ENCODE measurements at regions not wholly inside any gene's neighbourhood (a gene's known extent, or its start where the extent isn't known, plus 50 kb on each side); places are given as distances from the start of the nearest gene placed in this dataset.

DNA sequence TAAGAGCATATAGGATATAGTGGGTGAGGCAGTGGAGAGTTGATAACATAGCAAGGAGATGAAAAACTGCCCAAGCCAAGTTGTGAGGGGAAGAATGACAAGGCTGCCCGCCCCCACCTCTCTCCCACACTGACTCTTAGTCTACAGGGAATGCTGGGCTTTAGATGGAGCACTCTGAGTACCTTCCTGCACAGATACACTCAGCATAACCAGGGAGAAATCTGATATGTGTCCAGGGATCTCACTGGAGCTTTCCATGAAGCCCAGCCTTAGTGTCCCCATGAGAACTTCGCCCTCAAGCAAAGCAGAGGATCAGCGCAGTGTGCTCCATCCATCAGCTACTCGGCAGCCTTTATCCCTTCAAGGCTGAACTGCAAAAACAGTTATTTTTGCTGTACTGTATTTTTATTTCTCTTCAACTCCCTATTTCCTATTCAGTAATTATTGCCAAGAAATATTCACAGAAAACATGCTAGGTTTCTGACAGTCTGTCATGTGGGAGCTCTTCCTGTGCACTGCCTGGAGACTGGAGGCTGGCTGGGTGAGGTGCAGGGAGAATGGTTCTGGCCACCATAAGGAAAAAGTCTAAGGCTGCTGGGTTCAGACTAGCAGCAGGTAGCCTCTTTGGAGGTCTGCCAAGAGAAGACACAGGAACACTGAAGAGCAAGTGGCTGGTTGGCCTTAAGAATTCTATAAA lies 475.2 kb upstream of the PPP2R3A start:
- DNase-seq, result no peak

DNA sequence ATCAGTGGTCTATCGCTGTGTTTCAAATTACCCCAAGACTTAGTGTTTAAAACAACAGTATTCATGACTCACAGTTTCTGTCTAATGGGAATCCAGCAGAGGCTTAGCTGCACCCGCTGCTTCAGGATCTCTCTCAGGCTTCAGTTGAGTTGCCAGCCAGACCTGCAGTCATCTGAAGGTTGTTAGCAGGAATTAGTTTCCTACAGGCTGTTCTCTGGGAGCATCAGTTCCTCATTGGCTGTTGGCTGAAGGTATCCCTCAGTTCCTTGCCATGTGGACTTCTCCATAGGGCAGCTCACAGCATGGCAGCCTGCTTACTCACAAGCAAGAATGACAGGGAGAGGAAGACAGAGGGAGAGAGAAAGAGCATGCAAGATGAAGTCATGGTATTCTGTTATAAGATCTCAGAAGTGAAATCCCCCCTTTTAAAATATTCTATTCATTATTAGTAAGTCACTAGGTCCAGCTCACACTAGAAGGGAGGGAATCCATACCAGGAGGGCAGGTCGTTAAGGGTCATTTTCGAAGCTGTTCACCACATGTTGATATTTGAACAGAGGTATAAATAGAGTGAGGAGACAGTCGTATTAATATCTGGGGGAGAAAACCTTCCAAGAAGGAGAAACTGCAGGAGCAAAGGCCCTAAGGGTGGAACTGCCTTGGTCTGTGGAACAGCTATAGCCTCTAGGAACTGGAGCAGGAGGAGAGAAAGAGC lies 473.9 kb upstream of the PPP2R3A start:
- no peak for DNase-seq

DNA sequence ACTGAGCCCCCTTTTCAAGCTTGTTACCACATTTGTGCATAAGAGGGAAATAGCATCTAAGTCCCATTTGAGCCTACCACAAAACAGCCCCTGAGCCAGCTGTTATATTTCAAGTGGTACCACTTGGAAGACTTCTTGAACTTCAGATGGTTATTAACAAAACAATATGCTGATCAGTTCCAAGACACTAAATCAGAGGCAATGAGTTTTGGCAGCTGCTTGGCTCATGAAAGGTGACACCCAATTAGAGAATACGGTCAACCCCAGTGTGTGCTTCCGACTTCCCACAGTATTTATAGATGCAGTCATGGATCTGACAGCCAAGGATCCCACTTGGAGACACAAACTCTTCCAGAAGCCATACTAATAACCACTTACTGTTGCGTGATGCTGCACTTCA lies 469.6 kb upstream of the PPP2R3A start:
- DNase-seq, result no peak

DNA sequence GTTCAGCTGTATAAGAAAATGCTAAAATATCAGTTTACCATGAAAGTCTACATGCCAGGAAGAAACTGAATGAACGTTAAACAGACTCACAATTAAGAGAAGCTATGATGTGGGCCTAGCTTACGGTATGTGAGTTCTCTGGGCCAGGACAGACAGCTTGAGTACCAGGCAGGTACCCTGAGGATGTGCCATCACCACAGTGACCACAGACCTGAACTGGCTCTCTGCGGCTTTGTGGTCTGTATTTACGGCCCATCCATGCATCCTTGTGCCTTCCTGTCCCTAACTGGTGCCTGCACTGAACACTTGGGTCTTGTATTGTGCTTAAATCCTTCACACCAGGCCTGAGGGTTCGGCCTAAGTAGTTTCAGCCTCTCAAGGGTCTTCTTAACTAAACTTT lies 467.5 kb upstream of the PPP2R3A start:
- DNase-seq, result no peak

DNA sequence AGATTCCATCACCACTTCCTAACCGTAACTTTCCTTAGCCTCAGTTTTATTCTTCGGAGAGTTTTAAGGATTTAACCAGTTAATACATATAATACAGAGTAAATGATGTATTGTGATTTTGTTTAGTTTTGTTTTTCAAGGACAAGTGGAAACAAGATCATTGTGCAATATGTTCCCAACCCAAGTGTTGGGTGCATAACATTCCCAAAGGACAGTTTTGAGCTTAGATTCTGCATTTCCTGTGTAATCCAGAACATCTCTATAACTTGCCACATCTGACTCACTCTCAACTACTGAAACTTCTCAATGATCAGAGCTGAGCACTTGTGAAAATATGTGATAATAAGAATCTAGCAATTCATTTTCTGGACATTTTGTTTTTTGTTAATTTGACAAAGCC lies 466.1 kb upstream of the PPP2R3A start:
- DNase-seq, result no peak

DNA sequence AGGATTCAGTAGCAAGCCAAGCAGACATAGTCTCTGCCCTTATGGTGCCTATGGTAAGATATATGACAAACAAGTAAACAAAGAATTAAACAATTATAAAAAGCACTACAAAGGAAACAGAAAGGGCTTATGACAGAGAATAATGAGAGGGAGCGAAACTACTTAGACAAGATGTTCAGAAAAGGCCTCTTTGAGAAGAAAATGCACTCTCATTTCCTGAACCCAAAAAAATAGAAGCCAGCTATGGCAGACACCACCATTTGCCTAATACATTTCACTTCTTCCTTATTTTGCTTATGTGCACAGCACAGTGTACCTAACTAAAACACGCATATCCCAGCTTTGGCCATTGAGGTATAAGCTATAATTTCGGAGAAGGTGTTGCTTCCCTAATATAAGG lies 465.5 kb upstream of the PPP2R3A start:
- DNase-seq, result no peak

DNA sequence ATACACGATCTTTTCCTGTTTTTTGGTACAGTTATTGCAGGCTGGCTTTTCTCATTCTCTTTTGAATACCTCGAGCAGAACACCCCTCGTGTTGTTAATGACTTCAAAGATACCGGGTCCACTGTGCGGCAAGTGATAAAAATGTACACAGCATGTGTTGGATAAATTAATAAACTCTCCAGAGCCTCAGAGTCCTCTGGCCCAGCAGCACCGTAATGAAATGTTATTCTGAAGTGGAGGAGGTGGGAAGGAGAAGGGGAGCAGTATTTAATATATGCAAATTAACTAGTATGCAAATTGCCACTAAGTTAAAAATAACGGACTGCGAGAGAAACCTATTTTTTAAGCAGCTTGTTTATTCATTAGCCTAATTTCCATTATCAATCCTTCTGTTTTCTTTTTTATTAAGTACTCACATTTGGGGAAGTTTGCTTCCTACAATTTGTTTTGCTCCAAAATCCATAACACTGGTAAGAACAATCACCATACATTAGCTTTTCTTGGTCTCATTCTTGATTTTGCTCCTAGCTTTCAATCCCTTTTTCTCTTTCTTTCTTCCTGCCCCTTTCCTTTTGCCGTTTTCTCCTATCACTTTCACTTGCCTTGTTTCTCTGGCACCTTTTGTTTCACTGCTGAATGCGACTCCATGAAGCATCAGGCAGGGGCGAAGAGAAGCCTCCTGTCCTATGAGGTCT lies 462.3 kb upstream of the PPP2R3A start:
- no peak for DNase-seq

DNA sequence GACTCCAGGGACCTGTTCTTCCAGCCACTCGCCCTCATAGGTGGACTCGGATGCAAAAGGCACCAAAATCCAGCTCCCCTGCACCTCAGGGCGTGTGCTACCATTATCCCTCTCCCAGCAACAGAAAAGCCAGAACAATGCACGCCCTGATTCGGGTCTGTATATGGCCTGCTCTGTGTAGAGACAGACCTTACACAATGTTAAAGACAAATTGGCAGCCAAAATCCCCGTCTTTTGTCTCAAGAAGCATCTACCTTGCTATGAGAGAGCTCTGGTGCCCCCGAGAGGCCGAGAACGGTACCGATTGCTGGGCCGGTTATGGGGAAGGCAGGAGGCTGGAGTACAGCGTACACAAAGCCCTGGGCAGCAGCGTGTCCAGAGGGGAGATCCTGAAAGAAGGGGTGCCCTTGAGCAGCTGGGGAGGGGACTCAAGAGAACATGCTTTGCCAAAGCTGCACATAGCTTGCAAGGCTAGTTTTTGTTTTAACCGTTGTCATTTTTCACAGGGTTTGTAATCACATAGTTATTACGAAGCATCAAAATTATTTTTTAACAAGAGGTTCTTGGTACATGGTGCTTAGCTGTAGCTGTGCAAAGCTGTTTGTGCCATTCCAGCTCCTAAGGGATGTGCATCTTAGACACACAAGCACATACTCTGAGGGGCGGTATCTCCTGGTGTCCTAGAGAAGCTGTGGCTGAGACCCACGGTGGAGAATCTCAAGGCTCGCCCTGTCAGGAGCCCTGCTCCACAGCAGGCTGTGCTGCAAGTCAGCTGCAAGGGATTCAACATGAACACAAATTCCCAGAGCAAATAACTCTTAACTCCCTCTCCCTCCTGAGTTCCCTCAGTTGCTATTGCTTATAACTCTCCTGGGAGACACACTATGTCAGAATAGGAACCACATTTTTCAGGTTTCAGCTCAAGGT lies 461.5 kb upstream of the PPP2R3A start:
- DNase-seq, result no peak

DNA sequence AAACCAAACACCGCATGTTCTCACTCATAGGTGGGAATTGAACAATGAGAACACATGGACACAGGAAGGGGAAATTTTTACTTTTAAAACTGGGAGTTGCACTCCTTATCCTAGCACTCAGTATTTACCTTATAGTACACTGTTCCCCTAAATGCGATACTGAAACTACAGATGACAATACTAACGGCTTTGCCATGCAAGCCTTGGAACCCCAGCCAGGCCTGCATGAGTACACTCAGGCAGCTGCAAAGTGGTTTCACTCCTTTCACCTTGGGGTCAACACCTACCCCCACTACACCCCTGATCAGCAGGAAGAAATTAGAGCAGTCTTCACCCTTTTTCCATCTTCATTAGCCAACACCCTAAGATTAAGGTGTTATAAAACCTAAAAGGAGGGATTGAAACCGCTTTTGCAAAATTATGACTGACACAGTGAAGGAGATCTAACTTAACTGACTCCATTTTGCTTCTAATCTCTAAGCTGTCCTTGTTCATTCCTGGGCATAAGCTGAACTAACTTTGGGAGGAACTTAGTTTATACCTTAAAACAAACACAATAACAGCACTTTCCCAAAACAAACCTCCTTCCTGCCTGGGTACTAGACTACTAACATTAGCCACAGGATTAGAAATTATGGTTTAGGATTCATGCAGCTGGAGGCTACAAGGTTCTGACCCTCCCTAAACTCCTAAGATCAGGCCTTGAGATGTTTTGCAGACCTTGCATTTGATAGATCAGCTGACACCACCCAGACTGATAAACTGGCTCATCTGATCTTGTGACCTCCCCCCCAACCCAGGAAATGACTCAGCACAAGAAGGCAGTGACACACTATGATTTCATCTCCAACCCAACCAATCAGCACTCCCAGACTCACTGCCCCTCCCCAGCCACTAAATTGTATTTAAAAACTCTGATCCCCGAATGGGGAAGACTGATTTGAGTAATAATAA lies 452.1 kb upstream of the PPP2R3A start:
- DNase-seq, result no peak

DNA sequence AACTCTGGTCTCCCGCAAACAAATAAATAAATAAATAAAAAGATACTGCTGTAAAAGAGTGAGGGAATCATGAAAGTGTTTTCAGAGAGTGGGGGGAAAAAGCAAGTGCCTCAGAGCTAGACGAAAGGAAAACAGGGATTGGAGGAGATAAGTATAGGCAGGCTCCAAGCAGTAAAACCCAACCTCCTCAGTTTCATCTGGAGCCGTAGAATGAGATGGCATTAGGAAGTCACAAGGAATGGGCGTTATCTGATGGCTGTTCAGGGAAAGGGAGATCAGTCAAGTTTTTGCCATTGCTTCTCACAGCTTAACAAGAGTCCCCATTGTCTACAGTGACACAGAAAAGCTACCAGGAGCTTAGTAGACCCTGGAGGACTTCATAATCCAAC lies 451.5 kb upstream of the PPP2R3A start:
- DNase-seq, result no peak

DNA sequence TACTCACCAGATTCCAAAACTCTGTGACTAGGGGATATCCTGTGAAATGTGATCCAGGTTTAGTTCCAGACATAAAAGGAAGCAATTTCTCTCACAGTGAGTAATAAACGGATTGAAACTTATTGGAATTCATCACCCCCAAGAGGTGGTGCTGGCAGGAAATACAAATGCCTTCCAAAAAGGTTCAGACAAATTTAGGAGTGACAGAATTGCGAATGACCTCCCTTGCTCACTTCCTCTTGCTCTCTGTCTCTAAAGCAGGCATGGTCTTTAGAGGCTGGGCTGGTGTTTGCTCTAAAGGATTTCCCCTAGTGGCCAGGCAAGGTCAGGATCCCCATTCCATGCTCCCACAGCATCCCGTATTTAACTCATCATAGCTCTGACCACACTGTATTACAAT lies 449.4 kb upstream of the PPP2R3A start:
- no peak for DNase-seq

DNA sequence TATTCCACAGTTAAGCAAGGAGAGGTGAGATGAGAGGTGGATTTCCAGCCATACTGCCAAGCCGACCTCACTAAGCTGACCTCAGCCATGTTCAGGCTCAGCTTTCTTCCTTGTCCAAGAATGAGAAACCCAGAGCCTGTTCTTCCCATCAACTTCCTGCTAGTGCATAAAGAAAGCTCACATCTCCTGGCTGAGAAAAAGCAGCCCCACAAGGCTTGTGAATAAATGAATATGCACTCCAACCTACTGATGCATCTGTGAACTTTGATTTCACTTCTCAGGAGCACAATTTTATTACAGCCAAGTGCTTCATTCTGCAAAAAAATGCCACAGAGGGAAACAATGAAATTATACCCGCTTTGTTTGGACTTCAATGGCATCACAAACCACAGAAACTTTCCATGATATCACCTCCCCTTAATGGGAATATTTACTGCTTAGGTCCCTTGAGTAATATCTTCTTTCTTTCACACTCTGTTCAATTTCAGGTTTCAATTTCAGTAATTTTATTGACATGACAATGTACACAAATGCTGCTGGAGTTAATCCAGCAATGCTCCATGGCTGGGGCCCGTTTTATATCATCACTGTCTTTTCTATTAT lies 437.0 kb upstream of the PPP2R3A start:
- no peak for DNase-seq

DNA sequence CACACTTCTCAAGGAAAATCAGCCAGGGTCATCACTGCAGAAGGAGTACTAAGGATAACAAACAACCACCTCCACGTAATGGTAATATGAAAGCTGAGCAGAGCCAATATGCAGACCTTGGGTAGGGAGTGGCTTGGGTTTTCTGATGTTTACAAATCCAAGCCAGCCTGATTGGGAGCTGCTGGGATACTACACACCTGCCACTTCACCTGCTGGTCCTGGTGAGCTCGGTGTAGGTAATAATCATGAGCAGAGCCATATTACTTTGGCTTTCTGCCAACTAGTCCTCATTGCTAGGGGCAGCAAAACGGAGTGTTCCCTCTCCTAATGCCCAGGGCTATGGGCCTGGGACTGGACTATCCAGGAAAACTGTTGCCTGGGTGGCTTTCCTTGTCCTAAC lies 433.5 kb upstream of the PPP2R3A start:
- DNase-seq, result no peak

DNA sequence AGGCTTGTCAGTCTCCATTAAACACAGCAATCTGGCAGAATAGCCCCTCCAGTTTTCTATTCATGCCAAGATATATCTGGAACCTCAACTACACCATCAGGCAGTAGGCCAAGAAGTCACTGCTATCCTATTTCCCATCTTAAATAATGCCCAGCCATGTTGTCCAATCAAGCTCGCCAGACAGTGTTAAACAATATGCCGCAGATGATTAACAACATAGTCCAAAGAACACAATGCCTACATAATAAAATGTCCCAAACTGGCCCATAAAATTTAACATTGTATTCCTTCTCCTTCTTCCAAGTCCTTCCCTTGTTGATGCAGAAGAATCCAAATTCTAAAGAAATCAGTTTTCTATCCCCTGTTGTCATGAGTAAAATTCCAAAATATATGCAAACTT lies 427.4 kb upstream of the PPP2R3A start:
- no peak for DNase-seq

DNA sequence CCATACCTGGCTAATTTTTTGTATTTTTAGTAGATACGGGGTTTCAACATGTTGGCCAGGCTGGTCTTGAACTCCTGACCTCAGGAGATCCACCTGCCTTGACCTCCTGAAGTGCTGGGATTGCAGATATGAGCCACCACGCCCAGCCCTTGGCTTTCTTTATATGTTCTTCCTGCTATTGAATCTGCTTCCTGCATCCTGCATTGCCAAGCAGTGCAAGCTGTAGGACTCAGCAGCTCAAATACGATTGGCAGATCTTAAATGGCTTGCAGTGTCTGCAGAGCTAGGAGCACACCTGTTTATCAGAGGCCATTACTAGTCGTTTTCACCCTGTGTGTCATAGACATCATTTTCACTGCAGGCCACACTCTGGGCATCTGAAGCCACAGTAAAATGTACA lies 426.2 kb upstream of the PPP2R3A start:
- DNase-seq, result no peak

DNA sequence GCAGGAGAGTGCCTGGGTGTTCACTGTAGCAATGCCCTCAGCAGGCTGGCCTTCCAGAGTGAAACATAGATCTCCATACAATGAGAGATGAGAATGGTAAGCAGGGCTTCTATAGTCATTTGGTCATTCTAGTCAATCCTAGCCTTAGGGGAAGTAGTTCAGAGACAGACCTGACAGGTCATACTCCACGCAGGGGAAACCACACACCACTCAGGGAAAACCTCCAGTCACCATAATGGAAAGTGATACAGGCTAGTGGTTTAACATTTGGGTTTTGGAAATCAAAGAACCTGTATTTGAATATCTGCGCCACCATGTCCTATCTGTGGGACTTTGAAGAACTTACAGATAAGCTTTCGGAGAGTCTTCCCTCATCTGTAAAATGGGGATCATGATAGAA lies 425.7 kb upstream of the PPP2R3A start:
- DNase-seq, result no peak

DNA sequence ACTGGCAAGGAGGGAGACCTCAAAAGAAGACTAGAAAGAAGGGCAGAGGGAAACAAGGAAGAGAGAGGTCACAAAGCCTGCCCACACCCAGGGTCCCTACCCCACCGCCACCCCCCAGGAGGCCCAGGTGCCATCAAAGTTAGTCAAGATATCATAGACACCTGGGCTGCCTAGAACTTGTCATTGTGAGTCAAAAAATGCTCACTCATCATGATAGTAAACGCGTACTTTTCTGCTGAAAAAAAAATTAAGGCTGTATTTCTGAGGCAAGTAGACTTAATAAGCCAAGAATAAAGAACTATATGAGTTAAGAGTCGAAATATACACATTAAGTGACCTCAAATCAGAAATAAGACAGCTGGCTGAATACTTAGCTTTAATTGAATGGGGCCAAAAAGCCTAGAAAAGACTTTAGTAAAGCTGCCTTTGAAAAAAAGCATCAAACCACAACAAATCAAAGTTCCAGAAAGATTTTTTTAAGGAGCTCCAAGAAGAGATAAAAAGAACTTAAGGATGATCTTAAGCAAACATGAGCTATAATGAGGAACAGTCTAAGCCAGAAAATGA lies 415.5 kb upstream of the PPP2R3A start:
- DNase-seq, result no peak

DNA sequence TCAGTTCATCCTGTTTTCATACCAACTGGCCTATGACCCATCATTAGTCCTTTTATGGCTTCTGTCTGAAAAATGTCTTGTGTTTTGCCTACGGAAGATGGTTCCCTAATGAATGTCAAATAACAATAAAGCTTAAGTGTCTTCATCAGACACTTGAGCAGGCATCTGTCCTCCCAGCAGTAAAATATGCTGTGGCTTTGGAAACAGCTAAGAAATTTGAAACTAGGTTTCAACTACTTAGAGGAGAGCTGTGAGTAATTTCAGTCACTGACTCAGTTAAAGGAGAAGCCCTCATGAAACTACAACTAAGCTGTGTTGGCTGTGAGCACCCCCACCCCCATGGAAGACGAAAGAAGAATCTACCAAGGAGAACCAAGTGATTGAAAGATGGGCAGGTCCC lies 409.4 kb upstream of the PPP2R3A start:
- DNase-seq, result no peak

DNA sequence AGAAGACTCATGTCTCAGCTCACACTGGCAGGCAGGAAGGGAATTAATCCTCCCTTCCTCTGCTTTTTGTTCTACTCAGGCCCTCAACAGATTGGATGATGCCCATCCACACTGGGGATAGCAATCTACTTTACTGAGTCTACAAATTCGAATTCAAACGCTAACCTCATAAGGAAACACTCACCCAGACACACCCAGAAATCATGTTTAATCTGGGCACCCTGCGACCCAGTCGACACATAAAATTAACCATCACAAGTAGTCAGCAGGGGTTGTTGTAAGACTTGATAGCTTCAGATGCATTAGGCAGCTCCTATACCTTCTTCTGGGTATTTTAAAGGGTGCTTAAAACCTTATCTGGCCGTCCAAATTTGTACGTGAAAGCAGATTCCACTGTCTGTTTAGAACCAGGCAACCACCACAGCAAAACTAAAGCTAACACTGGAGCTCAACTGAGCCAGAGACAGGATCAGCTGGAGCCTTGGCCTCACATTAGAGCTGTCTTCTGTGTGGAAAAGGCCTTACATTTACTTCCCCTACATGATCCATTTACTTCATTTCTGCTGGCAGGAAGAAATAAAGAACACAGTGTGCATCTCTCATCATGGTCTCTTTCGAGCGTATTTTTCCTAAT lies 407.3 kb upstream of the PPP2R3A start:
- no peak for DNase-seq

DNA sequence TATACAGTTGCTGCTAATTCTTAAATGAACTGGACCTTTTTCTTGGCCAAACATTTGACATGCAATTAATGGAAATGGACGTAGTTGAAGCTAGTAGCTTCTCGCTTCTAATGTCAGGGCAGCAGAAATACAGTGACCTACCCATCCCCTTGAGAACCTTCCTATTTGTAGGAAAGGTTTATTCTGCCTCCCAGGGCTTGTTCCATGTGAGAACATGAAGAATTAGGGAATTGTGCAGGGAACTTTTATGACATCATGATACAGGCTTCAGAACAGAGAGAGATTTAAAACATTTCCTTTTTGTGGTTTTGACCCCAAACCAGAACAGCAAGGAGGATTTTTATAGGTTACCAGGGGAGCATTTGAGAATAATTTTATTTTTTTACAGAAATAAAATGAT lies 406.6 kb upstream of the PPP2R3A start:
- no peak for DNase-seq

DNA sequence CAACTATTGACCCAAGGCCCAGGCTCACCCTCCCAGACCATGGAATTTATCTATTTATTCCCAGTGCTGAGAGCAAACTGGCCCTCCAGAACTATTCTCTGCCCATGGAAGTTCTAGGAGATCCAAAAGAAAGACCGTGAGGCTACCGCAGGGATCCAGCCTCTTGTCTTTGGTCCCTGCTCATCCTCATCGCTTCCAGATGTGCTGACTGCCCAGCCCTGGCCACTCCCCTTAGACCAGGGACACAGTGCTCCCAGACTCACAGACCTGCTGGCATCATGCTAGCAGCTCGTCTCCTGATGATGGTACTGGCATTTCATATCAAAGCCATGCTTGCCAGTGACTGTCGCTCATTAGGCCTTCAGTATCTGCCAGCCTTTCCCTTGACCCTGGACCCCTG lies 405.7 kb upstream of the PPP2R3A start:
- no peak for DNase-seq

Data from CD4-positive, alpha-beta T cell treated with Interleukin-4 for 4 hours (primary cell).